ENCODE measurements at regions not wholly inside any gene's neighbourhood (a gene's known extent, or its start where the extent isn't known, plus 50 kb on each side); places are given as distances from the start of the nearest gene placed in this dataset.

GRCh38 chr4:27161191-27161590, 300.6 kb downstream of the STIM2 start:
- DNase-seq (ENCODE audit: low read depth): no peak
- no peak overlapping the region for H3K4me3 ChIP-seq (ENCODE audit: low read depth, low read length)
- in situ Hi-C loops (cut with HindIII; ENCODE audit: low sequenced_read_pairs): no loop called here
- no peak for TF ChIP-seq CTCF (IDR thresholded peaks at IDR 0.05; ENCODE audit: low read depth, low read length, missing control alignments)

- no peak overlapping the region for H3K4me3 ChIP-seq (ENCODE audit: low read depth, low read length)
- no peak for DNase-seq (ENCODE audit: low read depth)
- TF ChIP-seq CTCF (IDR thresholded peaks at IDR 0.05; ENCODE audit: low read depth, low read length, missing control alignments): no peak
- in situ Hi-C loops (cut with HindIII; ENCODE audit: low sequenced_read_pairs): no loop called here
These were observed 308.1 kb downstream of the STIM2 start for GRCh38 chr4:27168783-27169182.

- no peak for TF ChIP-seq CTCF (IDR thresholded peaks at IDR 0.05; ENCODE audit: low read depth, low read length, missing control alignments)
These were observed 312.6 kb downstream of the STIM2 start for GRCh38 chr4:27173280-27173679.

GRCh38 chr4:27176400-27176799, 315.8 kb downstream of the STIM2 start:
- peak; percentile 1 for DNase-seq (ENCODE audit: low read depth)
- in situ Hi-C loops (cut with HindIII; ENCODE audit: low sequenced_read_pairs): no loop called here
- peak; percentile 52 for TF ChIP-seq CTCF (IDR thresholded peaks at IDR 0.05; ENCODE audit: low read depth, low read length, missing control alignments)
- H3K4me3 ChIP-seq (ENCODE audit: low read depth, low read length): no peak overlapping the region

More at GRCh38 chr4:27173280-27173679, 312.6 kb downstream of the STIM2 start:
- in situ Hi-C loops (cut with HindIII; ENCODE audit: low sequenced_read_pairs): no loop called here
- no peak for DNase-seq (ENCODE audit: low read depth)
- no peak overlapping the region for H3K4me3 ChIP-seq (ENCODE audit: low read depth, low read length)

- in situ Hi-C loops (cut with HindIII; ENCODE audit: low sequenced_read_pairs): no loop called here
- no peak for TF ChIP-seq CTCF (IDR thresholded peaks at IDR 0.05; ENCODE audit: low read depth, low read length, missing control alignments)
- DNase-seq (ENCODE audit: low read depth): no peak
- H3K4me3 ChIP-seq (ENCODE audit: low read depth, low read length): no peak overlapping the region
These were observed 316.2 kb downstream of the STIM2 start for GRCh38 chr4:27176881-27177280.

GRCh38 chr4:27178061-27178460, 317.4 kb downstream of the STIM2 start:
- no peak for TF ChIP-seq CTCF (IDR thresholded peaks at IDR 0.05; ENCODE audit: low read depth, low read length, missing control alignments)
- in situ Hi-C loops (cut with HindIII; ENCODE audit: low sequenced_read_pairs): no loop called here
- DNase-seq (ENCODE audit: low read depth): no peak

GRCh38 chr4:27181693-27182092, 321.1 kb downstream of the STIM2 start:
- in situ Hi-C loops (cut with HindIII; ENCODE audit: low sequenced_read_pairs): no loop called here
- H3K4me3 ChIP-seq (ENCODE audit: low read depth, low read length): no peak overlapping the region
- no peak for TF ChIP-seq CTCF (IDR thresholded peaks at IDR 0.05; ENCODE audit: low read depth, low read length, missing control alignments)

More at GRCh38 chr4:27178061-27178460, 317.4 kb downstream of the STIM2 start:
- H3K4me3 ChIP-seq (ENCODE audit: low read depth, low read length): no peak overlapping the region

More at GRCh38 chr4:27181693-27182092, 321.1 kb downstream of the STIM2 start:
- no peak for DNase-seq (ENCODE audit: low read depth)

Measured in astrocyte of the cerebellum (primary cell).